Fibroblast of gingiva (primary cell): ENCODE measurements at regions not wholly inside any gene's neighbourhood (a gene's known extent, or its start where the extent isn't known, plus 50 kb on each side); places are given as distances from the start of the nearest gene placed in this dataset.
"Not testable (repeated sequence)": the region's sequence is repeated elsewhere in the genome, so short reads cannot be mapped to it uniquely, and the experiment has no call there.

Experiments used
- DNase-seq: peaks from one replicate; pipeline ENCODE4 v3.0.0-alpha.2; 2011; ENCODE audit warnings: low read depth

DNA sequence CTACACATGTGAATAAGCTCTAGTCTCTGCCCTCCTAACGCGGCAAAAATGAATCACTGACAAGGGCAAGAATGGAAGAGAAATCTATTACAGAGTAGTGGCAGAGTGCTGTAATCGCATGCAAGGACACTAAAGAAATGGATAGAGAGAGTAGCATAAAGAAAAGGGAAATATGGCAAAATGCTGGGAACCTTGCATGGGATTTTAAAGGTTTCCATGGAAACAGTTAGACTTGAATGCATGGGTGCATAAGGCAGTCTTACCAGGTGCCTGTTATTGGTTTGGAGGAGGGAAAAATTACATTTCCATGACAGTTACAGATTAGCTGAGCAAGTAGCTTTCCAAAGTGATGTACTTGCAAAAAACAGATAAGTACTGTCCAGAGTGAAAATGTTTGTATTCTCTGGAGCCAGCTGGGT, 233.4 kb downstream of the PTN start:
- peak; percentile 12 for DNase-seq

DNA sequence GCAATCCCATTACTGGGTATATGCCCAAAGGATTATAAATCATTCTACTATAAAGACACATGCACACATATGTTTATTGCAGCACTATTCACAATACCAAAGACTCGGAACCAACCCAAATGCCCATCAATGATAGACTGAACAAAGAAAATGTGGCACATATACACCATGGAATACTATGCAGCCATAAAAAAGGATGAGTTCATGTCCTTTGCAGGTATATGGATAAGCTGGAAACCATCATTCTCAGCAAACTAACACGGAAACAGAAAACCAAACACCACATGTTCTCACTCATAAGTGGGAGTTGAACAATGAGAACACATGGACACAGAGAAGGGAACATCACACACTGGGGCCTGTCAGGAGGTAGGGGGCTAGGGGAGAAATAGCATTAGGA, 235.7 kb downstream of the PTN start:
- DNase-seq: not testable (repeated sequence)

- DNase-seq: not testable (repeated sequence)
Observed at GRCh38 chr7:137103526-137103925, 235.1 kb downstream of the CHRM2 start.

GRCh38 chr7:137097111-137097510, 228.7 kb downstream of the CHRM2 start:
- peak; percentile 12 for DNase-seq

- peak; percentile 12 for DNase-seq
Observed at GRCh38 chr7:137096607-137097006, 228.2 kb downstream of the CHRM2 start.

GRCh38 chr7:137093198-137093597, 224.7 kb downstream of the CHRM2 start:
- DNase-seq: no peak

- no peak for DNase-seq
Observed at GRCh38 chr7:137091396-137091795, 222.9 kb downstream of the CHRM2 start.

DNA sequence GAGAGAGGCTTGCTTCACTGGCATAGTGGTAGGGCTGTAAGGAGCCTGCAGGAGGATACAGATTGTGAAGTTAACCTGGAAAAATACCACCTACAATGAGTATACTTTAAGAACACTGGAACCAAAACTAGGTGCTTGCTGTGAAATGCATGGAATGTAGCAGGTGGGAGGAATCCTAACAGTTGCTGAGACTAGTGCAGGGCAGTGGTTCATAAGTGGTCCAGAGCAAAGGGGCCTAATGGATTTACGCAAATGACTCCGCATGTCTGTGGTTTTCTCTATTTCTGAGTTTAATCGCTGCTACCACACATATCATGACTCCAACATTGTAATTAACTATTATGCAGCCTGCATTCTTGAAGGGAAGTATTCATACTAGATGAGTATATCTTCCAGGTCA, 218.4 kb downstream of the CHRM2 start:
- DNase-seq: no peak

DNA sequence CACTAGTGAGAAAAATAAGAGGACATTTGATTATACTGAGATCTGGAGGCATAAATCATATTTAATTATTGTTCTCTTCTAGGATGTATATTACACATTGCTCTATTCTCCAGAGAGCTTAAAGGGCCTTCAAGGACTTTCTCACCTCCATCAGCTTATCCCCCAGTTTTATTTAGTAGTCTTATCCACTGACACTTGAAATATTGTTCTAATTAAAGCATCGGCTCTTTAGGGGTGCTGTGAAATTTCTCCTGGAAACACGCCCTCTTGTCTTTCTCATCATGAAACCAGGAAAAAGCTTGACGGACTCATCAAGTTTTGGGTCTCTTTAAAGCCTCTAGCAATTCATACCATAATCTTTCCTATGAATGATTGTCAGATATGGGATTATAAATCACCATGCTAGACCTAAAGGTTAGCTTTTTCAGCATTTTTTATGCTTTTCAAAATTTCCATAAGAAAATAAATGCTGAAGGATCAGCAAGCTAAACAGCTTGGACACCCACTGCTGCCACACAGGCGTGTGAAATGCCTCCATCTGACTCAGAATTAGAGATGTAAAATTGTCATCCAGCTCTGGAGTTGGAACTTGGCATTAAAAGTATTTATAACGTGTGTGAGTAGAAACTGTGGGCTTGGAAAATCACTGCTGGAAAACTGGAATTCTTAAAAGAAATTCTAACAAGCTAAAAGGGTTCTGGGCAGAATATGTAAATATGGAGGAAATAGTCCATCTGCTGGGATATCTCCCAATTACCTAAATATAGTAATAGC, 216.3 kb downstream of the CHRM2 start:
- DNase-seq: no peak

- DNase-seq: no peak
Observed at GRCh38 chr7:137082391-137082790, 213.9 kb downstream of the CHRM2 start.

DNA sequence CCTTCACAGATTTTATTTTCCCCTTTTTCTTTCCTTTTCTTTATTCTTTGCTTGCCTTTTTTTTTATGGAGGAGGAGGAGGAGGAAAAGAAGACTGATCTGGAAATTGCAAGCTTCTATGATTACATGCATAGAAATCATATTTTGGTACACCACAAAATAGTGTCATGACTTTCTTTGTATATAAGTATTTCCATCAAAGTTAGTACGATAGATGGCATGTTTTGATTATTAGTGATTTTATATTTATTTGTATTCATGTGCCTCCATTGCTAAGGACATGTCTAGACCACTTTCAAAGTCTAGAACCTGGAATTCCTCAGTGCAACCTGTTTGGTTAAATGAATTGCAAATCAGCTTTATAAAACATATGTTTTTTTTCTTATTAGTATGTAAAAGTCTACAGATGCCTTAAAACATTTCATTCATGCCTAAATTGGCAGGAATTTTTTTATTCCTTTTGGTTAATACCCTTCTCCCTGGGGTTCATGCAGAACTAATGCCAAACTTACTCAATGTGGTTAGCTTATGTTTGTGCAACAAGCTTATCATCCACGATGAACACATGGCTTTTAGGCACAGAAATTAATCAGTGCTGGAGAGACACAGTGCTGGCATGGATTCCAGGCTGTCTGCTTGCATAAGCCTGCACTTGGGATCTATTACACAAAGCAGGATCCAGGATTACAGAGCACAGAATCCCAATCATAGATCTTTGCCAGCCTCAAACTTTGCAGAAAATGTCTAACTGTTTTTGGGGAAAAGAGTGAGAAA, 213.1 kb downstream of the CHRM2 start:
- DNase-seq: peak; percentile 98

- no peak for DNase-seq
Observed at GRCh38 chr7:137080516-137081203, 212.2 kb downstream of the CHRM2 start.

GRCh38 chr7:137078781-137079180, 210.3 kb downstream of the CHRM2 start:
- DNase-seq: no peak

GRCh38 chr7:137074391-137075030, 206.1 kb downstream of the CHRM2 start:
- DNase-seq: peak; percentile 57

- peak; percentile 69 for DNase-seq
Observed at GRCh38 chr7:137073571-137074325, 205.3 kb downstream of the CHRM2 start.
